SK-N-SH (cell line): ENCODE measurements at regions not wholly inside any gene's neighbourhood (a gene's known extent, or its start where the extent isn't known, plus 50 kb on each side); places are given as distances from the start of the nearest gene placed in this dataset.

Source experiments
- CTCF ChIA-PET: fragments of 300-600, 350-600 bp; formaldehyde crosslinking; extraction: SDS; loops from one replicate; lab custom pipeline; 2021; lab: Yijun Ruan, JAX
- POLR2A ChIA-PET: fragments of 350-600 bp; sonication (Branson Sonifier 250); formaldehyde crosslinking; extraction: SDS; loops from one replicate; lab custom pipeline; 2020; ENCODE audit warnings: antibody characterized with exemption, inconsistent platforms; lab: Yijun Ruan, JAX
- DNase-seq: peaks from one replicate; pipeline ENCODE4 v3.0.0; 2012
- H2AFZ ChIP-seq: fragments of 200-600 bp; sonication (generic); 2 replicates; pipeline ENCODE4 v1.8.1; 2016; ENCODE audit warnings: antibody characterized with exemption, mild to moderate bottlenecking, low read depth
- H3F3A ChIP-seq: fragments of 200-600 bp; sonication (generic); replicated peaks from 2 replicates; pipeline ENCODE3; 2016; ENCODE audit warnings: antibody characterized with exemption, mild to moderate bottlenecking; ENCODE audit not compliant: insufficient read depth
- H3K27ac ChIP-seq, 2 experiments: fragments of 200-500 bp in 1 of 2; fragments of 200-600 bp in 1 of 2; sonication (Bioruptor generic) in 1 of 2; sonication (generic), shearing (Covaris generic) in 1 of 2; 2 replicates each; pipeline versions ENCODE4 v1.5.1 to v1.6.1; 2014 to 2016; ENCODE audit warnings: low read depth in 2 of 2, inconsistent platforms in 1 of 2, low read length in 1 of 2, mild to moderate bottlenecking in 1 of 2, mixed read lengths in 1 of 2
- H3K27me3 ChIP-seq: fragments of 200-600 bp; sonication (generic), shearing (Covaris generic); 2 replicates; pipeline ENCODE4 v1.6.1; 2016; ENCODE audit warnings: mixed run types; ENCODE audit not compliant: insufficient read depth
- H3K36me3 ChIP-seq, 2 experiments: fragments of 200-500 bp in 1 of 2; fragments of 200-600 bp in 1 of 2; sonication (Bioruptor generic) in 1 of 2; sonication (generic) in 1 of 2; replicated peaks in 1 of 2; 2 replicates each; pipeline versions ENCODE3 to v1.5.1; 2014 to 2016; ENCODE audit warnings: low read length in 1 of 2, mild to moderate bottlenecking in 1 of 2; ENCODE audit not compliant: insufficient read depth in 2 of 2, control insufficient read depth in 1 of 2
- H3K4me1 ChIP-seq, 2 experiments: fragments of 200-500 bp in 1 of 2; fragments of 200-600 bp in 1 of 2; sonication (Bioruptor generic) in 1 of 2; sonication (generic), shearing (Covaris generic) in 1 of 2; 2 replicates each; pipeline versions ENCODE4 v1.5.1 to v1.6.1; 2014 to 2016; ENCODE audit warnings: low read depth in 1 of 2, low read length in 1 of 2, mixed run types in 1 of 2; ENCODE audit not compliant: insufficient read depth in 2 of 2, control insufficient read depth in 1 of 2
- H3K4me2 ChIP-seq: fragments of 200-600 bp; sonication (generic), shearing (Covaris generic); 2 replicates; pipeline ENCODE4 v1.6.1; 2017; ENCODE audit warnings: mixed run types
- H3K4me3 ChIP-seq, 2 experiments: fragments of 200-500 bp in 1 of 2; fragments of 200-600 bp in 1 of 2; sonication (Bioruptor generic) in 1 of 2; sonication (generic), shearing (Covaris generic) in 1 of 2; 2 replicates each; pipeline versions ENCODE4 v1.5.1 to v1.8.1; 2014 to 2016; ENCODE audit warnings: low read depth in 2 of 2, inconsistent platforms in 1 of 2, low read length in 1 of 2, mild to moderate bottlenecking in 1 of 2, mixed read lengths in 1 of 2, moderate library complexity in 1 of 2
- H3K79me2 ChIP-seq: fragments of 200-600 bp; sonication (generic); 2 replicates; pipeline ENCODE4 v1.8.1; 2017; ENCODE audit warnings: mild to moderate bottlenecking; ENCODE audit not compliant: insufficient read depth
- H3K9ac ChIP-seq: fragments of 200-600 bp; sonication (generic); 2 replicates; pipeline ENCODE4 v1.6.1; 2017; ENCODE audit warnings: mixed run types
- H3K9me2 ChIP-seq: fragments of 200-600 bp; sonication (generic); 2 replicates; pipeline ENCODE4 v1.6.1; 2017; ENCODE audit warnings: mixed run types
- H3K9me3 ChIP-seq: fragments of 200-600 bp; sonication (generic); 2 replicates; pipeline ENCODE4 v1.6.1; 2017; ENCODE audit warnings: mixed run types, mild to moderate bottlenecking, moderate library complexity
- H4K20me1 ChIP-seq: fragments of 200-600 bp; sonication (generic); 2 replicates; pipeline ENCODE4 v1.6.1; 2017; ENCODE audit warnings: mild to moderate bottlenecking, mixed run types; ENCODE audit not compliant: insufficient read depth
- CHD2 ChIP-seq: fragments of 150-350 bp; IDR thresholded peaks from 2 replicates; pipeline ENCODE4 v1.6.1; 2018; ENCODE audit warnings: low read length; ENCODE audit not compliant: partially characterized antibody
- ELF1 ChIP-seq: IDR thresholded peaks from 2 replicates; pipeline ENCODE4 v1.4.0; 2012
- EP300 ChIP-seq, 2 experiments: IDR thresholded peaks; 2 replicates each; pipeline versions ENCODE4 v1.4.0 to v1.6.1; 2012; ENCODE audit warnings: borderline replicate concordance in 1 of 2, low read depth in 1 of 2, low read length in 1 of 2
- FOSL2 ChIP-seq: IDR thresholded peaks from 2 replicates; pipeline ENCODE4 v1.4.0; 2012; ENCODE audit warnings: low read depth, mild to moderate bottlenecking, moderate library complexity, borderline replicate concordance
- FOXM1 ChIP-seq: IDR thresholded peaks from 2 replicates; pipeline ENCODE4 v1.4.0; 2012; ENCODE audit warnings: low read depth, mild to moderate bottlenecking
- GATA2 ChIP-seq: sonication (generic); formaldehyde crosslinking; IDR thresholded peaks from 2 replicates; pipeline ENCODE4 v1.5.0; 2020; ENCODE audit warnings: mild to moderate bottlenecking, missing genetic modification reagents
- JUND ChIP-seq: IDR thresholded peaks from 2 replicates; pipeline ENCODE4 v1.4.0; 2012
- MXI1 ChIP-seq: IDR thresholded peaks from 2 replicates; pipeline ENCODE4 v1.6.1; 2012; ENCODE audit warnings: mild to moderate bottlenecking, low read depth, low read length, improper control_type of control experiment
- POLR2AphosphoS5 ChIP-seq: IDR thresholded peaks from 2 replicates; pipeline ENCODE4 v1.6.1; 2012; ENCODE audit warnings: low read depth, low read length
- RAD21 ChIP-seq: IDR thresholded peaks from 2 replicates; pipeline ENCODE4 v1.6.1; 2012; ENCODE audit warnings: mild to moderate bottlenecking, low read length
- RCOR1 ChIP-seq: fragments of 150-350 bp; IDR thresholded peaks from 2 replicates; pipeline ENCODE4 v1.6.1; 2017; ENCODE audit warnings: antibody characterized with exemption, low read length
- RXRA ChIP-seq: IDR thresholded peaks from 2 replicates; pipeline ENCODE4 v1.4.0; 2012; ENCODE audit warnings: low read depth, mild to moderate bottlenecking, borderline replicate concordance
- TAF1 ChIP-seq: IDR thresholded peaks from 2 replicates; pipeline ENCODE4 v1.6.1; 2012; ENCODE audit warnings: low read depth, mild to moderate bottlenecking, low read length, moderate library complexity, borderline replicate concordance
- TEAD4 ChIP-seq: IDR thresholded peaks from 2 replicates; pipeline ENCODE4 v1.4.0; 2012; ENCODE audit warnings: mild to moderate bottlenecking, borderline replicate concordance; ENCODE audit not compliant: insufficient read depth
- YY1 ChIP-seq: IDR thresholded peaks from 2 replicates; pipeline ENCODE4 v1.4.0; 2012; ENCODE audit warnings: low read depth, mild to moderate bottlenecking
- WGBS: methylation state at CpG from one replicate; pipeline ENCODE4 v1.1.6; 2017; ENCODE audit warnings: low lambda C conversion rate; 5-methylcytosine and 5-hydroxymethylcytosine counted together
- TF ChIP-seq, protein P1 (sequence below): fragments of 150-350 bp; IDR thresholded peaks from 2 replicates; pipeline ENCODE4 v1.6.1; 2016; ENCODE audit warnings: mild to moderate bottlenecking, low read depth, low read length
- TF ChIP-seq, protein P2 (sequence below): IDR thresholded peaks from 2 replicates; pipeline ENCODE4 v1.4.0; 2012; ENCODE audit warnings: low read depth
- TF ChIP-seq, protein P3 (sequence below): IDR thresholded peaks from 2 replicates; pipeline ENCODE4; 2012

DNA sequence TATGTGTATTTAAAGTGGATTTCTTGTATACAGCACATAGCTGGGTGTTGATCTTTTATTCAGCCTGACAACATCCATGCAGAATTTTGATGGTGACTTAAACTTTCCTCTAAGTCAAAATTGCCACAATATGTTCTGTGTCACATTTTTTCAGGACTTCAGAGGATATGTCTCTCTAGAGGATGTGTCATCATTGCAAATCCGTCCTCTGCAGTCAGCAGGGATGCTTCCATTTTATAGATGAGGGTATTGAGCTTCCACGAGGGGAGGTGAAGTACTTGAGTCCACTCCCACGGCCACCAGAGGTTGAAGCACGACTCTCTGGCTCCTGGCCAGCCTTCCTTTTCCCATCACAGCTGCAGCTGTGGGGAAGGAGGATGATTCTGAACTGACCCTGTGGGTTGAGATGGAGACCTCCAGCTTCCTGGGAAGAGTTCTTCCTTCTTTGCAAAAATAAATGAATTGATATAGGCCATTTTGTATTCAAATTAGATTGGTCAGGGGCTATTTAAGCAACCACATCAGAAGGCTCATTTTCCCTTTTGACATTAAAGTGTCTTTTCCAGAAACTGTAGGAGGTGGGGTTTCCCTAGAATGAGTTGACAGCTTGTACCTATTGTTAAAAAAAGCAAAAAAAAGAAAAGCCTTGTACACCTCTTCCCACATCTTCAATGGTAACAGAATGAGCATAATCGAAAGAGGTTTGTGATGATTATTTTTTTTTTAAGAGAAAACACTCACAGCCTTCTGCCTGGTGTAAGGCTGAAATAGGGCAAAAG, 55.2 kb upstream of the MYEOV start:
- ChIA-PET POLR2A (no interaction called here), CTCF (no interaction called here)
- no peaks in the 10 kb centered on the region for H4K20me1 ChIP-seq
- no peak overlapping the region for H3K4me2 ChIP-seq
- no peaks in the 10 kb centered on the region; the same call in 1 of the 2 replicates for H3K9me3 ChIP-seq
- no peak for DNase-seq
- H3K36me3 ChIP-seq: peaks cover 0 to 3% of the 10 kb centered on the region in 2 experiments
- H3K27me3 ChIP-seq: no peaks in the 10 kb centered on the region
- no peaks in the 10 kb centered on the region for H3K9me2 ChIP-seq
- 39% methylated on average over 5 of the region's 5 CpGs for WGBS
- no peaks in the 10 kb centered on the region for H3F3A ChIP-seq
- H3K9ac ChIP-seq: no peak overlapping the region
- TF ChIP-seq, protein P1, sequence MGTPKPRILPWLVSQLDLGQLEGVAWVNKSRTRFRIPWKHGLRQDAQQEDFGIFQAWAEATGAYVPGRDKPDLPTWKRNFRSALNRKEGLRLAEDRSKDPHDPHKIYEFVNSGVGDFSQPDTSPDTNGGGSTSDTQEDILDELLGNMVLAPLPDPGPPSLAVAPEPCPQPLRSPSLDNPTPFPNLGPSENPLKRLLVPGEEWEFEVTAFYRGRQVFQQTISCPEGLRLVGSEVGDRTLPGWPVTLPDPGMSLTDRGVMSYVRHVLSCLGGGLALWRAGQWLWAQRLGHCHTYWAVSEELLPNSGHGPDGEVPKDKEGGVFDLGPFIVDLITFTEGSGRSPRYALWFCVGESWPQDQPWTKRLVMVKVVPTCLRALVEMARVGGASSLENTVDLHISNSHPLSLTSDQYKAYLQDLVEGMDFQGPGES: no peak
- H3K27ac ChIP-seq: no peak overlapping the region
- no peak overlapping the region for H2AFZ ChIP-seq
- H3K4me3 ChIP-seq: no peak overlapping the region
- no peaks in the 10 kb centered on the region for H3K4me1 ChIP-seq
- no peaks in the 10 kb centered on the region for H3K79me2 ChIP-seq

DNA sequence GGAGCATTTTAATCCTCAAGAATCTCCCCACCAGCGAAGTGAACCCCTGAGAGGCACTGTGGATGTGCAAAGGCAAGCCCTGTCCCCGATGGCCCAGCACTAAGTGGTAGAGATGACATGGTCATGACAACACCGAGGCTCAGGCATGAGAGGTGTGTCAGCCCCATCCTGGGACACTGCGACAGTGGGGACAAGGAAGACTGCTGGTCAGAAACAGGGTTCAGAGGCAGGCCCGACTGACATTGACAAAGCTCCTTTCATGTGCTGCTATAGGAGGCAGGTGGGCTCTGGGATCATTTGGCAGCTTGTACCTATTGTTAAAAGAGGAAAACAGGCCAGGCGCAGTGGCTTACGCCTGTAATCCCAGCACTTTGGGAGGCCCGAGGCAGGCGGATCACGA, 54.3 kb upstream of the MYEOV start:
- Histone ChIP-seq H3K27ac (no peak overlapping the region), H3K36me3 (peaks cover 0 to 3% of the 10 kb centered on the region in 2 experiments), H3K79me2 (no peaks in the 10 kb centered on the region), H3F3A (no peaks in the 10 kb centered on the region), H3K9me2 (no peaks in the 10 kb centered on the region), H3K4me3 (no peak overlapping the region), H3K9me3 (no peaks in the 10 kb centered on the region; the same call in 1 of the 2 replicates), H3K4me1 (no peaks in the 10 kb centered on the region), H4K20me1 (no peaks in the 10 kb centered on the region), H3K27me3 (no peaks in the 10 kb centered on the region), H3K4me2 (no peak overlapping the region), H2AFZ (no peak overlapping the region), H3K9ac (no peak overlapping the region)
- ChIA-PET POLR2A (no interaction called here), CTCF (no interaction called here)
- WGBS: 86% methylated on average over 10 of the region's 10 CpGs
- no peak for DNase-seq
- TF ChIP-seq MXI1 (no peak), FOSL2 (no peak), POLR2AphosphoS5 (no peak), YY1 (no peak), JUND (no peak), RAD21 (no peak), RCOR1 (no peak), ELF1 (no peak), CHD2 (no peak), TAF1 (no peak), EP300 (IDR thresholded peaks at IDR 0.05; ENCODE audit: borderline replicate concordance in 1 of 2, low read depth in 1 of 2, low read length in 1 of 2) (no peak), TEAD4 (no peak), RXRA (no peak), GATA2 (CRISPR knock-in tag) (no peak), FOXM1 (no peak)
- TF ChIP-seq, protein P2, sequence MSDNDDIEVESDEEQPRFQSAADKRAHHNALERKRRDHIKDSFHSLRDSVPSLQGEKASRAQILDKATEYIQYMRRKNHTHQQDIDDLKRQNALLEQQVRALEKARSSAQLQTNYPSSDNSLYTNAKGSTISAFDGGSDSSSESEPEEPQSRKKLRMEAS: no peak
- TF ChIP-seq, protein P3, sequence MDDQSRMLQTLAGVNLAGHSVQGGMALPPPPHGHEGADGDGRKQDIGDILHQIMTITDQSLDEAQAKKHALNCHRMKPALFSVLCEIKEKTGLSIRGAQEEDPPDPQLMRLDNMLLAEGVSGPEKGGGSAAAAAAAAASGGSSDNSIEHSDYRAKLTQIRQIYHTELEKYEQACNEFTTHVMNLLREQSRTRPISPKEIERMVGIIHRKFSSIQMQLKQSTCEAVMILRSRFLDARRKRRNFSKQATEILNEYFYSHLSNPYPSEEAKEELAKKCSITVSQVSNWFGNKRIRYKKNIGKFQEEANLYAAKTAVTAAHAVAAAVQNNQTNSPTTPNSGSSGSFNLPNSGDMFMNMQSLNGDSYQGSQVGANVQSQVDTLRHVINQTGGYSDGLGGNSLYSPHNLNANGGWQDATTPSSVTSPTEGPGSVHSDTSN: no peak
